HS-5 (cell line): ENCODE measurements at regions not wholly inside any gene's neighbourhood (a gene's known extent, or its start where the extent isn't known, plus 50 kb on each side); places are given as distances from the start of the nearest gene placed in this dataset.

Experiments used
- DNase-seq: peaks from one replicate; pipeline ENCODE4 v3.0.0-alpha.2; 2012; ENCODE audit warnings: low read depth

DNA sequence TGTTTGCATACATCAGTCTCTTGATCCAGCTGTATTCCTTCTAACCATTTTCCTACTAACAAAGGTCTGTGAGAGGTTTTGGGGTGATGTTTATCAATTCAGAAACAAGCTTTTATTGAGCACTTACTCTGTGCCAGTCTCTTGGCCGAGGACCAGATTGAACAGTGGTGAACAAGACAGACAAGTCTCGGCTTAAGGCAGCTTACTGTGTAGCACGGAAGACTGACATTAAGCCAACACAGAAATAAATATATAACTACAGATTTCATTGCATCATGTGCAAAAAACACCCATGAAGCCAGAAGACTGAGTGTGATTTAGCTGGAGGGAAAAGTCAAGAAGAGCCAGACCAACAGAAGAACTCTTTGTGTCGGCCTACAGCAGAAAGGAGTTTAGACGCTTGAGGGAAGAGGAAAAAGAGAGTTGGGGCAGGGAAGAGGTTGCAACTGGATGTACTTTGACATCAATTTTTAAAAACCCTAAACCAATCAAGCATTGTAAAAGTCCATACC, 549.6 kb upstream of the CITED2 start:
- DNase-seq: no peak

DNA sequence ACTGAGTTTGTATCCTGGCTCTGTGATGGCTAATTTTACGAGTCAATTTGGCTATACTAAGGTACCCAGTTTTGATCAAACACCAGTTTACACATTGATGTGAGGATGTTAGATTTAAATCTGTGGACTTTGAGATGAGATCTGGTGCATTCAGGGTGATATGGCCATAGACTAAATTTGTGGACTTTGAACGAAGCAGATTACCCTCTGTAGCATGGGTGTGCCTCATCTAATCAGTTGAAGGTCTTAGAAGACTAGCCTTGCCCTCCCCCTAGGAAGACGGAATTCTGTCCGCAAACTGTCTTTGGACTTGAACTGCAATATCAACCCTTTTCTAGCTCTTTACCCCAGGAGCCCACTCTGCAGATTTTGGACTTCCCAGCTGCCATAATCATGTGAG, 547.8 kb upstream of the CITED2 start:
- DNase-seq: no peak

DNA sequence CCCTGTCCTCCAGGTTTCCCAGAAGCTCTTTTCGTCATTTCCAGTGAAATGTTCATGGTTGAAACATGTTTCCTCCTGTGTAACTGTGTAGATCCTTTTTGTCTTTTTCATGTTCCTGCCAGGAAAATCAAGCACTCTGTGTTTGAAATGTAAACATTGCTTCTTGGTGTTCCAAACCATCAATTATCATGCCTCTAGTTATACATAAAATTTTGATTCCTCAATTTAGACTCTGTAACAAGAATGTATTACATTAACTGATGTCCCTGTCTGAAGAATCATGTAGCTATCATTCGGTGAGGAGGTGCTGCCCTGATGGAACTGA, 546.3 kb upstream of the CITED2 start:
- no peak for DNase-seq

DNA sequence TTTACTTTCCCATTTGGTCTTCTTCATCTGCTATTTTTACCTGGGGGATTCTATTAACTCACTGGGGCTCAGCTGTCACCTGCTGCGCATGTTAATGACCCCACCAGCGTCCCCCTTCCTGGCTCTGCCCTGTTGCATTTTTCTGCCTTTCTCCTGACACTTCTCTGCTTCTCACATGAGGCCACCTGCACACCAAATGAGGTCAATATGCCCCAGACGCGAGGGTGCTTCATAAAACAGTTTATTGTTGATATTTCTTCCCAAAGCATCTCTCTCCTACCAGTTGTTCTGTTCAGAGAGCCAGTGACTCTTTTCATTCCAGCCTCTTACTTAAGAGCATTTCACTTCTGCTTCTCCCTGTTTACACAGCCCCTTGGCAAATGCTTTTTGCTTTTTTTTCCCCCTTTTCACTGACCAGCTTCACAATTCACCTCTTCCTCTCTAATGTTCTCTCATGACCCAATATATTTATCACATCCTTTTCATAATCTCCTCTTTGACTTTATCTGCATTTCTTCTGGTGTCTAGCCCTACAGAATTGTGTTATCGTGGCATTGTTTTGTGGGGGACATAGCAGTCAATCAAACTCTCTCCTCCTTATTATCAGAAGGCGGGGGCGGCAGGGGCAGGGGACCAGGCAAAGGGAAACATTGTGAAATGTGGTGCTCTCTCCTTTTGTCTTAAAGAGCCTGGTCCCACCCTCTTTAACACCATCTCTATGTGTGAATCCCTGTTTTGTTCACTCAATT, 545.8 kb upstream of the CITED2 start:
- no peak for DNase-seq

DNA sequence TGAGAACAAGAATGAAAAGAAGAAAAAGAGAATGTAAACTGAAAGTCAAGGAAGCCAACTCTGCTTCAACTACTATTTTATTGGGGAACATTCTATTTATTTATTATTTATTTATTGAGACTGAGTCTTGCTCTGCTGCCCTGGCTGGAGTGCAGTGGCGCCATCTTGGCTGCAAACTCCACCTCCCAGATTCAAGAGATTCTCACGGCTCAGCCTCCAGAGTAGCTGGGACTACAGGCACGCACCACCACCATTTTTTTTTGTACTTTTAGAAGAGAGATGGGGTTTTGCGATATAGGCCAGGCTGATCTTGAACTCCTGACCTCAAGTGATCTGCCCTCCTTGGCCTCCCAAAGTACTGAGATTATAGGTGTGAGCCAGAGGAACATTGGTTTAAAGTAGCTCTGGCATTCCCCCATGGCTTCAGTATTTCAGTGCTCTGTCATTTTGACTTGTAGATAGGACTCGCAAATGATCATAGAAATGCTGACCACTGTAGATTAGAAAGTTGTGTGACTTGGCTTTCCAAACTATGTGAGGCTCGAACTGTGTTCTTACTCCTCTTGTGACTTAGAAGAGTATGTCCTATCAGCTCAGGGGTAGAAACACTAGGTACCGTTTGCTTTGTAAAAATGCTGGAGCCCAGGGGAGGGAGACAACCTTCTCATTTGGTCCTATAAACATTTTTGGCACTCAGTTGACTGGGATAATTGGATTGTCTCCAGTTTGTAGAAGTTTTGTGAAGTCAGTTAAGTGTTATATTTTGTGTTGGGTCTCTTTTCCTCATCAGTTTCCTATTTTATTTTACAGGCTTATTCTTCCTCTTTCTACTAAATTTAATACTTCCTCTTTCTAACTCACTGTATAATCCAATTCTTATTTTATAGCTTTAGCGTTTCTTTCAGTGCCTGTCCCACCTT, 544.9 kb upstream of the CITED2 start:
- no peak for DNase-seq

DNA sequence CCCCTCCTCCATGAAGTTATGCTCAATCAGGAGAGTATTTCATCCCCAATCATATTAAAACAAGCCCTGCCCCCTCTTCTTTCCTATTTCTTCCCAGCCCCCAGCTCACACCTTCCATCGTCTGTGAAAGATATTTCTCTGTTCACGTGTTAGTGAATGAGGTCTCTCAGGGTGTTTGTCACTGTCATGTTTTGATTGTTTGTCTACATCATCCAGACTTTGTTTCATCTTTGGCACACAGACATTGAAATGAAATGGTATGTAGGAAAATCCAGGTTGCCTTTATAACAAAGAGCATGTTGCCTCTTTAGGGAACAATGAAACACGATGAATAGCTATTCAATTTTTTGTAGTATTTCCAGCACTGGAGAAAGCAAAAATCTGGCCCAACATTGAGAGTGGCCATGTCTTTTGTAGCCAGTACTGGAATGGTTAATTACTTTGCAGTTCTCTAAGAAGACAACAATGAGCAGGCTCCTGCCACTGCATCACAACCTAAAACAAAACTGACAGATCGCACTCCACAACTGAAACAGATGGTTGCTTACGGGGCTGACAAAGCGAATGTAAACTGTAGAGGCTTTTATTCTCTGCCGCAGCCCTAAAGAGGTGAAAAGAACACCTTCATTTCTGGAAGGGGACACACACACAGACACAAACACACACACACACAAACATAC, 543.6 kb upstream of the CITED2 start:
- DNase-seq: no peak

DNA sequence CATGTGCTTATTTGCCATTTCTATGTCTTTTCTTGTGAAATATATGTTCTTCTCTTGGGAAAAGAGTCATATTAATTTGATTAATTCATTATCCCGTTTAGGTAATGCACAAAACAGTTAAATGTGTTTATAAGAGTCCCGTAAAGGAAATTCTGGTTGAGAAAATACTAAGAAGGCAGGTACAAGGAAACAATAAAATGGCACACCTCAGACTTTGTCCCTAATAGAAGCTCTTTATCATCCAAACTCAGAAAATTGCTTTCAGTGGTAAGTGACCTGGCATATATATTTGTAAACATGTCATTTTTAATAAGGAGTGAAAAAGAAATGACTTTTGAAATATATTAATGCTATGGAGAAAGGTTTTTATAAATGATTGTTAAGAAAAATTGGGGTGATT, 540.5 kb upstream of the CITED2 start:
- DNase-seq: no peak

DNA sequence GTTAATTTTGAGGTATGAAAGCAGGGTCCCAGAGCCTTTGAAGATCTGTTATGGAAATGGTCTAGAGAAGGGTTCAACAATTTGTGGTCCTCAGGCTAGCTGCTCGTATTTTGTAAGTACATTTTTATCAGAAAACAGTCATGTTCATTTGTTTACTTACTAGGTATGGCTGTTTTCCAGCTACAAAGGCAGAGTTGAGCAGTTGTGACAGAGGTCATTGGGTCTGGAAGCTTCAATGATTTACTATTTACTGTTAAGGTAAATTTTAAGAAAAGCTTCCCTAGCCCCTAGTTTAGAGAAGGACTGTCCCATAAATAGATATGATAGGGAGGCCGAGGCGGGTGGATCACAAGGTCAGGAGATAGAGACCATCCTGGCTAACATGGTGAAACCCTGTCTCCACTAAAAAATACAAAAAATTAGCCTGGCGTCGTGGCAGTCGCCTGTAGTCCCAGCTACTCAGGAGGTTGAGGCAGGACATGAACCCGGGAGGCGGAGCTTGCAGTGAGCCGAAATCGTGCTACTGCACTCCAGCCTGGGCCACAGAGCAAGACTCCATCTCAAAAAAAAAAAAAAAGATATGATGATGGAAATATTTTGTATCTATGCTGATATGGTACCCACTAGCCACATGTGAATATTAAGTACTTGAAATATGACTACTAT, 538.4 kb upstream of the CITED2 start:
- DNase-seq: no peak

DNA sequence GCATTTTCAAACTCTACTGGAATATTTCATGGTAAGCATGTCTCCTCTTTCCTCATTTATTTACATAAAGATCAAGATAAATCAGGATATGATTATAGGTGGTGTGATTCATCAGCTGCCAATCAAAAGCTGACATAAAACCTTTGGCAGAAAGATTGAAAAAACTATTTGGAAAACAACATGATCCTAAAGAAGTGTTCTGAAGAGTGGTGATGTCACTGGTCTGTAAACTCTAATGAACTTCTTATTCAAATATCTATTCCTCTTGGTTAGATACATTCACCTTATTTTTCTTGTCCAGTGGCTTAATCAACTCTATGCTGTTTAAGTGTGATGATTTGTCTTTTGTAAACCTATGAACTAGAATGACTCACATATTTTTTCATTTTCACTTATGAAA, 535.5 kb upstream of the CITED2 start:
- no peak for DNase-seq

DNA sequence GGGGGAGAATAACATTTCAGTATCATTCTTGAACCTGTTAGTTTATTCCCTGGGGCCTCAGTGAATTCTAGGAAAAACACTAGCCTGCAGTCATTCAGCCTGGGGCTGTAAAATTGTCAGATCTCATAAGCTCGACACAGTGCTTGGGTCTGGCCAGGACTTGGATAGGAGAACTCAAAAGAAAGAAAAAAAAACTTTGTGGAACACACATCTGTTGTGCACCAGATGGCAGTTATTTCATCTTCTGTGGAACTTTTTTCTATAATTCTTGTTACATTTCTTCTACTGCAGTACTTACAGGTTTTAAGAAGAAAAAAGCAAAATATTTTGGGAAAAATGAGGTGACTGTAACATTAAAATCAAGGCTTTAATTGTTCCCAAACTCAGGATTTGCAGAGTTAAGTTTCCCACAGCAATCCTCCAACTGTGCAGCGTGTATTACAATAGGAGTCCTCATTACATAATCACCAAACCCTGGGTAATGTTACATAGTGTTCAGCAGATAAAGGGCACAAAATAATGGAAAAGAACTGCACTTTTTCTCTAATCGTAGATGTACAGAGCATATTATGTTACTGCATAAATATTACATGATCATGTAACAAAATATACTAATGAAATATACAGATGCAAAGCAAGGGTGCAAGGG, 531.1 kb upstream of the CITED2 start:
- no peak for DNase-seq

DNA sequence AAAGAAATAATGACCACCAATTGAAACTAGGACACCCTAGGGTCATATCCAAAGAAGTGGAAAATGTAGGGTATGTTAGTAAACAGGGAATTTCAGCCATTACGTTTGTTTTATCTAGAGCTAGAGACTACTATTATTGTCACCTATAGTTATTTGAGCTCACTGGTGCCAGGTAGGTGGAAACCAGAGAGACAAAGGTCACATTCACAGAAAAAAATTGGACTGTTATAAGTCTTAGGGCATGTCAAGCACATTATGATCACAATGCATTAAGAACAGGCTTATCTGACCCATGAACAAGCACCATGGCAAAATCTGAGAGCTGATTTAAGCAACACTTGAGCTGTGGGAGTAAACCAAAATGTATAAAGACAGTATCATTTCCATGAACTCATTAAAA, 530.1 kb upstream of the CITED2 start:
- no peak for DNase-seq

DNA sequence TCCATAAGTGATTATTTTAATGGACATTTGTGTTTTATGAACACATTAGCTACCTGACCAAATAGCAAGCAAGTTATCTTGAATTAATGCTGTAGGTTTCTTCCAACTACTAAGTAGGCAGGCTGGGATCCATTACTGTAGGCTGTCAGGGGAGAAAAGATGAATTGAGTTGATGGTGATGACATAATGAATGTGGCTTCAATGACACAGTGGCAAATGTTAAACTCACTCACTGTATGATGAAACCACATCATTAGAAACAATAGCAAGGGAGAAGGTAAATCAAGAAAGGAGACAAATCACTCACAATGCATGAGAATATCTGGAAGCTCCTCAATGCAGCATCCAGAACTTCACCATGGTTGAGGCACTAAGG, 529.7 kb upstream of the CITED2 start:
- no peak for DNase-seq

DNA sequence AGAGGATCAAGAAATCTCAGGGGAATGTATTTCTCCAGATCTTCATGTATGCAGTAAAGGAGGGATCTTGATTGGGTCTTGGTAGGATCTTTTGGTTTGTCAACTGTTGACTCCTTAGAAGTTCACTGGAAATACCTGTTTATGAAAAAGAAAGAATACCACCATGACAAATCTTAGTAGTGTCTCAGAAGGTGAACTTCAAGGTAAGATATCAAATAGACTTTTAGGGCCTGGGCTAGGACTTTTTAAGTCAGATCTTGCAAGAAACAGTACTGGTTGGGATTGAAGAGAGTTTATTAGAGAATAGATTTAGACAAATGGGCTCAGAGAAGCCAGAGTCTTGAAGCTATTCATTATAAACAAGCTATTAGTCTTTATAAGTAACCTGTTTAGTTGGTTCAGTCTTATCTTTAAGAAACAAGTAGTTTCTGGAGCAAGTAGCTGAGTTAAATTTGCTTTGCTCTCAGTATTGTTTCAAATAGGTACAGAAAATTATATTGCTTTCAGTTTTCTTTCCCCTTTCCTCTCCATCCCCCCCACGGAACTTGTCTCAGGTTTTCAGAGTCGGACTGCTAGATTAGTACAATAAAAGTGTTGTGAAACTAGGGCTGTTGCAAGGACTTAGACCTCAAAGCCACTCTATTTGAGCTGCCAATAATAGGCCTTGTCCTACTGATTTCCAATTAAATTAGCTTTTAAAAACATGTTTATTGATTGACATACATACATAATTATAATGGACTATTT, 529.1 kb upstream of the CITED2 start:
- no peak for DNase-seq

DNA sequence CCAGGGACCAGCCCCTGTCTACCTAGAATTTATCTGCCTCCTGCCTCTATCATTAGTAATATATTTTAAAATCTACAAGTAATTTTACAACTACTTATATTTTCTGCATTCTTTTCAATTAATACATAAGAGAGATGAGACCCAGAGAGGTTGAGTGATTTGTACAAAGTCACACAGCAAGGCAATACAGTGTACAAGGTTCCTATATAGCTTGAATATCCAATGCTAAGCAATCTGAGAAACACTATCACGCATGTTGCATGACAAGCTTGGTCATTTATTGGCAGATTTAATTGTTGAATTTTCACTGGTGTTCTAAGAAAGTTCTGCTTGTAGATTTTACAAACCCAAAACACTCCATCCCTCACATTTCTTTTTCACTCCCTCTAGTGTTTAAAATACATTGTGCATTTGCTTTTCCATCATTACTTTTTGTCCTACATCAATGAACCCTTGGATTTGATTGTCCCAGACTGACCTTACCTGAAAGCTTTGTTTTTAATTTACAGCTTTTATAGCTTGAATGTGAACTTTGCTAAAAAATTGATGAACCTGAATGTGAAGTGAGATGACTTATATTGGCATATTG, 520.9 kb upstream of the CITED2 start:
- no peak for DNase-seq

DNA sequence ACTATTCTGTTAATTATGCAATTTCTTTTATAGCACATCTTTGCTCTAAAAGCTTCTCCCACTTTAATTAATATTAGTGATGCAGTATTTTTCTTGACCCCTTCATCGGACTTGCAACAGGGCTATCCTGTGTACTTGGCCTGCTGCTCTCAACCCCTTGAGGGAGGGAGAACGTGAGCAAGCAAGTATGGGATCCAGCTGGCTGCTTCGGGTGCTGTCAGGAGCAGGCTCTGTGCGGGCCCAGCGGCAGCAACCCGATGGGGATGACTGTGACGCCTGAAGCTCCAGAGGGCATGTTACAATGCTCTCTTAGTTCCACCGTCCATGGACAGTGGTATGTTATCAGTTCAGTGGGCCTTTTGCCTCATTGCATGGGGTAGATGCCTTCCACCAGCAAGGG, 519.8 kb upstream of the CITED2 start:
- no peak for DNase-seq

DNA sequence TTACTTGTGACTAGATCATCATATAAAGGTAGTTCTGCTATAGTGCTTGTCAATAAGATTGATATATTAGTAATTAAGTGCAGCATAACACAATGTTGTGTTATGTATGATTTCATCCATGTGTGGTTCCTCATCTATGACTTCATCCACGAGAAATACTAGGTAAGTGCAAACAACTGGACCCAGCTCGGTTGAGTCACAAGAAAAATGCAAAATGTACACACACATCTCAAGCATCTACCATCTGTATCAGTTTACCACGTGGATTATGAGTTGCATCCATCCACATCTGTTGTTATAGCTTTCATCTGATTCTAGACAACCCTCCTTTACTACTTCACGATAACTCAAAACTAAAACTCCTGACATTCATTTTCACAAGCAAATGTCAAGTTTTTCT, 517.0 kb upstream of the CITED2 start:
- peak; percentile 44 for DNase-seq

DNA sequence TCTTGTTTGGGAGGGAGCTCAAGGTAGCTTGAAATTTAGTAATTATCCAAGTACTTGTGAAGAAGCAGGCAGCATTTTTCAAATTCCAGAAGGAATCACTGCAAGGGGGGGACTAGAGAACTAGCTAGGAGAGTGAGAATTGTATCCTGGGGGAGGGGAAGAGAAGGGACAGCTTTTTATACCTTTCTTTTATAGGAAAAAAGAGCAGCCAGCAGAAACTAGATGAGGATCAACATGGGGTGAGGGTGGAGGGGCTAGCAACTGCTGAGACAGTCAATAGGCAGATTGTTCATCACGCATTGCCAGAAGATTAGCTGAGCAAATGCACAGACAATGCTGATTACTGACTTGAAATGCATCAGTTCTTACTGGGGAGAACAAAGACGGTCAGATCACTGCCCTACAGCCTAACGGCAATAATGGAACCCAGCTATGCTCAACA, 514.3 kb upstream of the CITED2 start:
- no peak for DNase-seq

DNA sequence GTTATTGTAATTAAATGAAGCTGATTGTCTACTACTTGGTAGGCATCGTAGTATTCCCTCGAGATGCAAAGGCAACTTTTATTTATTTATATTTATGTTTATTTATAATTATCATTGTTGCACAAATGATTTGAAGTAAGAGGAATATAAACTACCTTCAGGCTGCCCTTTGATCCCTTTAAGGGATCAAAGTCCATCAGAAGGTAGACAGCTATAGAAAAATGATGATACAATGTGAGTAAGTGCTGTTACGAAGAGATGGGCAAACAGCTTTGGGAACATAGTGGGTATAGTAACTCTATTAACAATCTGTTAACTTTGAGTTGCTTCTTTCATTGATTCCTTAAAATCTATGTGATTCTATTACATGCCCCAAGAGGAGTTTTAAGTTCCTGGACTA, 512.8 kb upstream of the CITED2 start:
- DNase-seq: no peak

DNA sequence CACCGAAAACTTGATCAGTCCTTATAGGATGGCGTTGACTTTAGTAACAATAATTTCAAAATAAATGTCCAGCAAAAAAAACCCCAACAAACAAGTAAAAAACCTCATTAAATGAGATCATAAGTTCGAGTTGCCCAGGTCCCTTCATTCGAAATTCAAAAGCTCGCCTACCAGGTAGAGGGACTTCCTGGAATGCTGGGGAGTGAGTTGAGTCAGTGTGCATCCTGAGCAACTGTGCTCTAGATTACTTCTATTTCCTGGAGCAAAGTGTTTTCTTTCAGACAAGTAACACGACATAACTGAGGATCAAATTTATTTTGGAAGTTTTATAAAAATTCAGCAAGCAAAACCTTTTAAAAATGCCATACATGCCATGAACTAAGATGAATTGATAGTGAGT, 511.9 kb upstream of the CITED2 start:
- DNase-seq: no peak

DNA sequence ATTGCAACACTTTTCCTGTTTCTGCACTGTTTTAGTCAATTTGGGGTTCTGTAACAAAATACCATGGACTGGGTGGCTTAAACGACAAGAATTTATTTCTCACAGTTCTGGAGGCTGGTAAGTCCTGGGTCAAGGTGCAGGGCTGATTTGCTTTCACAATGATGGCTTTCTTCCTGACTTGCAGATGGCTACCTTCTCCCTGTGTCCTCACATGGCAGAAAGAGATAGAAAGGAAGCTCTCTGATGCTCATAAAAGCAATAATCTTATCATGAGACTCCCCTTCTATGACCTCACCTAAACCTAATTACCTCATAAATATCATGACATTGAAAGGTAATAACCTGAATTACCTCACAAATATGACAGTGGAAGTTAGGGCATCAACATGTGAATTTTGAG, 511.5 kb upstream of the CITED2 start:
- no peak for DNase-seq

DNA sequence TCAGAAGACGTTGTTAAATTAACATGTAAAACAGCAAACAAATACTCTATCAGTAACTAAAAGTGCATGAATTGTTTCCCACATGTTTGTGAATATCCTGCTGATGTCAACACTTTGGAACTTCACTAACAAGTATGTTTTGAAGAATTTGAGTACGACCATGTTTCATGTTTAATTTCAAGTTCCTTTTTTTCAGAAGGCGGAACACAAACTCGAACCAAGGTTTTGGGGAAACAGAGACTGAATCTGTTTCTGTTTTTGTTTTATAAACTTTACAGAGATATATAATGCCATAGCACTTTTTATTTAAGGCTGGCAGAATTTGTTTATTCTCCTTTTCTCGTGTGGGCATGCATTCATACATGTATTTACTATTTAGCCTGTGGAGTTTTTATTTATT, 509.3 kb upstream of the CITED2 start:
- DNase-seq: no peak
